IMR-90 (cell line): ENCODE measurements at regions not wholly inside any gene's neighbourhood (a gene's known extent, or its start where the extent isn't known, plus 50 kb on each side); places are given as distances from the start of the nearest gene placed in this dataset.

Experiments
- ATAC-seq: fragments of 200-7000 bp; cut with Tn5 transposase; 2 replicates; pipeline ENCODE4 v1.9.1; 2020; ENCODE audit warnings: low read depth, mild to moderate bottlenecking, moderate library complexity
- BruUV-seq: library from RNA; stranded (reverse); fragments of 400-500 nt; replicated peaks from 2 replicates; lab custom pipeline; 2021; lab: Mats Ljungman, UMichigan
- CTCF ChIA-PET: fragments of 300-600 bp; formaldehyde crosslinking; extraction: SDS; loops from one replicate; lab custom pipeline; 2021; ENCODE audit warnings: antibody characterized with exemption; lab: Yijun Ruan, JAX
- POLR2A ChIA-PET: fragments of 300-600 bp; sonication (Branson Sonifier 250); formaldehyde crosslinking; loops from one replicate; lab custom pipeline; 2022; ENCODE audit warnings: antibody characterized with exemption; ENCODE audit not compliant: unreplicated experiment; lab: Charles Lee
- DNase-seq: peaks from one replicate; pipeline ENCODE4 v3.0.0; 2013
- H2AFZ ChIP-seq: replicated peaks from 2 replicates; pipeline ENCODE3; 2013; ENCODE audit warnings: low read length, mild to moderate bottlenecking; ENCODE audit not compliant: poor library complexity
- H2AK5ac ChIP-seq: 2 replicates; pipeline ENCODE4 v1.6.1; 2013; ENCODE audit warnings: low read depth, low read length, inconsistent platforms
- H2AK9ac ChIP-seq: replicated peaks from 2 replicates; pipeline ENCODE3; 2013; ENCODE audit warnings: mild to moderate bottlenecking, low read depth, low read length, moderate library complexity; ENCODE audit not compliant: poor library complexity
- H2BK120ac ChIP-seq: 2 replicates; pipeline ENCODE4 v1.6.1; 2013; ENCODE audit warnings: low read depth, low read length, inconsistent platforms
- H2BK15ac ChIP-seq: 3 replicates; pipeline ENCODE4 v1.6.1; 2013; ENCODE audit warnings: low read depth, low read length, inconsistent platforms
- H2BK20ac ChIP-seq: 2 replicates; pipeline ENCODE4 v1.6.1; 2013; ENCODE audit warnings: low read depth, mild to moderate bottlenecking, inconsistent platforms, low read length, moderate library complexity
- H2BK5ac ChIP-seq: 2 replicates; pipeline ENCODE4 v1.6.1; 2013; ENCODE audit warnings: mild to moderate bottlenecking, low read depth, low read length, inconsistent platforms; ENCODE audit not compliant: poor library complexity, severe bottlenecking
- H3K14ac ChIP-seq: replicated peaks from 2 replicates; pipeline ENCODE4 v1.6.1; 2013; ENCODE audit warnings: low read depth, low read length, inconsistent platforms
- H3K18ac ChIP-seq: 2 replicates; pipeline ENCODE4 v1.6.1; 2013; ENCODE audit warnings: low read depth, low read length, control low read depth
- H3K23ac ChIP-seq: 2 replicates; pipeline ENCODE4 v1.6.1; 2013; ENCODE audit warnings: low read depth, low read length, inconsistent platforms
- H3K27ac ChIP-seq: 2 replicates; pipeline ENCODE4 v1.5.1; 2013; ENCODE audit warnings: mild to moderate bottlenecking, control low read depth, low read length; ENCODE audit not compliant: insufficient read depth
- H3K27me3 ChIP-seq: 2 replicates; pipeline ENCODE4 v1.6.1; 2013; ENCODE audit warnings: low read length; ENCODE audit not compliant: control insufficient read depth, insufficient read depth
- H3K36me3 ChIP-seq: 2 replicates; pipeline ENCODE4 v1.6.1; 2013; ENCODE audit warnings: low read length, mixed read lengths; ENCODE audit not compliant: control insufficient read depth, insufficient read depth
- H3K4ac ChIP-seq: 2 replicates; pipeline ENCODE4 v1.6.1; 2013; ENCODE audit warnings: low read depth, low read length, inconsistent platforms
- H3K4me1 ChIP-seq: 2 replicates; pipeline ENCODE4 v1.6.1; 2013; ENCODE audit warnings: low read length, mixed read lengths; ENCODE audit not compliant: control insufficient read depth, insufficient read depth
- H3K4me2 ChIP-seq: 2 replicates; pipeline ENCODE4 v1.6.1; 2013; ENCODE audit warnings: low read depth, mild to moderate bottlenecking, control low read depth, low read length, moderate library complexity
- H3K4me3 ChIP-seq: 2 replicates; pipeline ENCODE4 v1.5.1; 2013; ENCODE audit warnings: low read depth, mild to moderate bottlenecking, control low read depth, low read length, moderate library complexity; ENCODE audit not compliant: insufficient read depth
- H3K56ac ChIP-seq: 2 replicates; pipeline ENCODE4 v1.6.1; 2013; ENCODE audit warnings: low read length, inconsistent platforms; ENCODE audit not compliant: insufficient read depth; ENCODE audit errors: extremely low read depth
- H3K79me1 ChIP-seq, 2 experiments: 2 replicates each; pipeline ENCODE4 v1.6.1; 2013; ENCODE audit warnings: low read length in 2 of 2, inconsistent platforms in 1 of 2, low read depth in 1 of 2
- H3K9ac ChIP-seq: 2 replicates; pipeline ENCODE4 v1.6.1; 2013; ENCODE audit warnings: low read depth, low read length, control low read depth
- H3K9me1 ChIP-seq: 2 replicates; pipeline ENCODE4 v1.6.1; 2013; ENCODE audit warnings: low read length, inconsistent platforms; ENCODE audit not compliant: insufficient read depth
- H3K9me3 ChIP-seq: 2 replicates; pipeline ENCODE4 v1.6.1; 2013; ENCODE audit warnings: low read length; ENCODE audit not compliant: control insufficient read depth, insufficient read depth
- H4K20me1 ChIP-seq: 2 replicates; pipeline ENCODE4 v1.6.1; 2013; ENCODE audit warnings: low read length, inconsistent platforms; ENCODE audit not compliant: insufficient read depth
- H4K5ac ChIP-seq: 2 replicates; pipeline ENCODE4 v1.6.1; 2013; ENCODE audit warnings: mild to moderate bottlenecking, low read depth, low read length, control low read depth
- H4K8ac ChIP-seq, 2 experiments: 2 replicates each; pipeline ENCODE4 v1.6.1; 2013; ENCODE audit warnings: low read depth in 2 of 2, low read length in 2 of 2, control low read depth in 1 of 2, inconsistent platforms in 1 of 2
- H4K91ac ChIP-seq: 2 replicates; pipeline ENCODE4 v1.6.1; 2013; ENCODE audit warnings: low read depth, low read length, inconsistent platforms; ENCODE audit not compliant: insufficient read depth
- MAFK ChIP-seq: IDR thresholded peaks from 2 replicates; pipeline ENCODE4 v1.6.1; 2012; ENCODE audit warnings: low read depth, low read length, improper control_type of control experiment
- WGBS, 2 experiments: methylation state at CpG; one replicate each; pipeline versions ENCODE4 v1.1.5 to v1.1.7; 2013; ENCODE audit warnings: missing lambda C conversion rate in 2 of 2; ENCODE audit not compliant: insufficient read length in 1 of 2; ENCODE audit errors: extremely low coverage in 2 of 2; 5-methylcytosine and 5-hydroxymethylcytosine counted together
- dilution Hi-C: fragments of 300-500 bp; cut with HindIII; formaldehyde crosslinking; loops from one replicate; pipeline ENCODE4 v1.14.3; 2018; ENCODE audit warnings: low sequenced_read_pairs; ENCODE audit not compliant: unreplicated experiment
- in situ Hi-C: fragments of 300-500 bp; cut with MboI; formaldehyde crosslinking; loops from 3 replicates; pipeline ENCODE4 v1.14.3; 2019; ENCODE audit warnings: low sequenced_read_pairs, inconsistent platforms, mixed read lengths
- intact Hi-C: fragments of 100-400 bp; cut with micrococcal nuclease; formaldehyde crosslinking; loops from 2 replicates; pipeline ENCODE4 v1.10.0; 2022

DNA sequence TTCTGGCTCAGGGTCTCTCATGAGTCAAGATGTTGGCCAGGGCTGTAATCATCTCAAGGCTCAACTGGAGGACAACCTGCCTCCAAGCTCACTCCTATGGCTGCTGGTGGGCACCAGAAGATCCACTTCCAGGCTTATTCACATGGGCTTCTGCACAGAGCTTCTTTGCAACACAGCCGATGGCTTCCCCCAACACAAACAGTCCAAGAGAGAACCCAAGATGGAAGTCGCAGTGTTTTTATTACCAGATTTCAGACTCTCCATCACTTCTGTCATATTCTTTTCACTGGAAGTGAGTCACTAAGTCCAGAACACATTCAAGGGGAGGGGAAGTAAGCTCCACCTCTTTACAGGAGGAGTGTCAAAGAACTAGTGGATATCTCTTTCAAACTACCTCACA lies 75.5 kb downstream of the CD164 start:
- 100% methylated on average over 1 of the region's 2 CpGs; no CpG with 5 or more reads in 1 of the 2 experiments for WGBS, 2 experiments
- no peaks in the 10 kb centered on the region for H4K20me1 ChIP-seq
- intact Hi-C loops = no loop called here

More for the DNA sequence above, 75.5 kb downstream of the CD164 start:
- H3K23ac ChIP-seq = no peak overlapping the region
- no peak overlapping the region for H4K8ac ChIP-seq
- H2AFZ ChIP-seq = no peak overlapping the region
- H4K5ac ChIP-seq = no peak overlapping the region
- ChIA-PET CTCF (no interaction called here), POLR2A (no interaction called here)
- no peak overlapping the region for H2AK5ac ChIP-seq
- in situ Hi-C loops = no loop called here
- no peak overlapping the region for H2BK120ac ChIP-seq
- H3K27ac ChIP-seq = no peak overlapping the region
- no peak overlapping the region for H3K56ac ChIP-seq
- no peak overlapping the region for H2AK9ac ChIP-seq
- H2BK15ac ChIP-seq = no peak overlapping the region
- H3K4ac ChIP-seq = no peak overlapping the region
- no peaks in the 10 kb centered on the region for H3K9me3 ChIP-seq
- H3K27me3 ChIP-seq = peaks cover 10% of the 10 kb centered on the region
- no TSS peak for BruUV-seq
- dilution Hi-C loops = no loop called here
- no peak overlapping the region for H3K14ac ChIP-seq
- H3K9me1 ChIP-seq = no peaks in the 10 kb centered on the region
- no peaks in the 10 kb centered on the region for H3K36me3 ChIP-seq
- no peak for TF ChIP-seq MAFK
- no peak overlapping the region for H3K18ac ChIP-seq
- H3K79me1 ChIP-seq = no peaks in the 10 kb centered on the region
- H4K91ac ChIP-seq = no peak overlapping the region
- DNase-seq (no peak), ATAC-seq (no peak)
- peaks cover 1% of the 10 kb centered on the region; the same call in 1 of the 2 replicates for H3K4me1 ChIP-seq
- no peak overlapping the region for H3K4me3 ChIP-seq
- H3K9ac ChIP-seq = no peak overlapping the region
- H2BK20ac ChIP-seq = no peak overlapping the region
- H2BK5ac ChIP-seq = no peak overlapping the region
- no peak overlapping the region for H3K4me2 ChIP-seq
